Neural cell (in vitro differentiated cells): ENCODE measurements at regions not wholly inside any gene's neighbourhood (a gene's known extent, or its start where the extent isn't known, plus 50 kb on each side); places are given as distances from the start of the nearest gene placed in this dataset.

Experiments
- H2AFZ ChIP-seq: fragments of 200-600, 300-800 bp; sonication (generic), shearing (Covaris generic); 2 replicates; pipeline ENCODE4 v1.6.0; 2014; ENCODE audit warnings: low read depth, mild to moderate bottlenecking, antibody characterized with exemption, low read length, moderate library complexity
- H3F3A ChIP-seq: fragments of 200-600 bp; shearing (Covaris generic); 2 replicates; pipeline ENCODE4 v1.6.1; 2016; ENCODE audit warnings: mild to moderate bottlenecking, moderate library complexity, mixed read lengths, antibody characterized with exemption, low read length; ENCODE audit not compliant: insufficient read depth, poor library complexity, severe bottlenecking
- H3K27ac ChIP-seq: fragments of 200-600, 300-800 bp; sonication (generic), shearing (Covaris generic); 2 replicates; pipeline ENCODE4 v1.5.1; 2014; ENCODE audit warnings: mild to moderate bottlenecking, low read length, moderate library complexity
- H3K27me3 ChIP-seq: fragments of 300-800, 200-600 bp; sonication (generic), shearing (Covaris generic); 2 replicates; pipeline ENCODE4 v1.6.0; 2014; ENCODE audit warnings: mild to moderate bottlenecking, low read depth, low read length, moderate library complexity; ENCODE audit not compliant: insufficient read depth
- H3K36me3 ChIP-seq: fragments of 300-800, 200-600 bp; sonication (generic), shearing (Covaris generic); 2 replicates; pipeline ENCODE4 v1.5.1; 2014; ENCODE audit warnings: mild to moderate bottlenecking, antibody characterized with exemption, low read length, moderate library complexity; ENCODE audit not compliant: insufficient read depth
- H3K4me2 ChIP-seq: fragments of 300-800, 200-600 bp; sonication (generic), shearing (Covaris generic); 2 replicates; pipeline ENCODE4 v1.6.0; 2014; ENCODE audit warnings: mild to moderate bottlenecking, low read length
- H3K4me3 ChIP-seq: fragments of 300-800, 200-600 bp; sonication (generic), shearing (Covaris generic); 2 replicates; pipeline ENCODE4 v1.5.1; 2014; ENCODE audit warnings: mild to moderate bottlenecking, low read length, moderate library complexity
- H3K79me2 ChIP-seq: fragments of 200-600 bp; shearing (Covaris generic); replicated peaks from 2 replicates; pipeline ENCODE4 v1.6.0; 2014; ENCODE audit warnings: mild to moderate bottlenecking, low read length, moderate library complexity; ENCODE audit not compliant: insufficient read depth
- H3K9ac ChIP-seq: fragments of 300-800, 200-600 bp; sonication (generic), shearing (Covaris generic); 2 replicates; pipeline ENCODE4 v1.6.1; 2016; ENCODE audit warnings: mild to moderate bottlenecking, low read length, mixed read lengths
- H3K9me2 ChIP-seq: fragments of 200-600 bp; shearing (Covaris generic); 2 replicates; pipeline ENCODE4 v1.6.1; 2016; ENCODE audit warnings: mild to moderate bottlenecking, low read length, mixed read lengths; ENCODE audit not compliant: insufficient read depth
- H3K9me3 ChIP-seq: fragments of 200-600, 300-800 bp; sonication (generic), shearing (Covaris generic); 2 replicates; pipeline ENCODE4 v1.6.1; 2016; ENCODE audit warnings: mild to moderate bottlenecking, mixed run types, low read length, moderate library complexity, mixed read lengths
- H4K20me1 ChIP-seq: fragments of 200-600 bp; shearing (Covaris generic); 2 replicates; pipeline ENCODE4 v1.6.1; 2016; ENCODE audit warnings: mild to moderate bottlenecking, mixed run types; ENCODE audit not compliant: insufficient read depth
- CTCF ChIP-seq: fragments of 450-650 bp; IDR thresholded peaks from 2 replicates; pipeline ENCODE4 v1.5.1; 2014; ENCODE audit warnings: antibody characterized with exemption, mild to moderate bottlenecking, moderate library complexity; ENCODE audit not compliant: poor library complexity, severe bottlenecking
- EP300 ChIP-seq: fragments of 450-650 bp; conservative IDR thresholded peaks from 2 replicates; pipeline ENCODE4 v1.6.1; 2014; ENCODE audit warnings: antibody characterized with exemption, mild to moderate bottlenecking, moderate library complexity; ENCODE audit not compliant: poor library complexity, severe bottlenecking
- EZH2 ChIP-seq: fragments of 200-600, 300-800 bp; shearing (Covaris generic), sonication (generic); IDR thresholded peaks from 2 replicates; pipeline ENCODE4 v1.6.1; 2014; ENCODE audit warnings: antibody characterized with exemption, low read length, borderline replicate concordance, mild to moderate bottlenecking; ENCODE audit not compliant: insufficient read depth, poor library complexity, severe bottlenecking
- MXI1 ChIP-seq: fragments of 450-650 bp; conservative IDR thresholded peaks from 2 replicates; pipeline ENCODE4 v1.6.1; 2014; ENCODE audit warnings: antibody characterized with exemption, mild to moderate bottlenecking; ENCODE audit not compliant: poor library complexity, severe bottlenecking
- POLR2AphosphoS5 ChIP-seq: IDR thresholded peaks from 2 replicates; pipeline ENCODE4 v1.6.1; 2012
- RAD21 ChIP-seq: fragments of 450-650 bp; conservative IDR thresholded peaks from 2 replicates; pipeline ENCODE4 v1.6.1; 2014; ENCODE audit warnings: antibody characterized with exemption, mild to moderate bottlenecking, moderate library complexity
- REST ChIP-seq: IDR thresholded peaks from 2 replicates; pipeline ENCODE4 v1.6.1; 2012; ENCODE audit warnings: borderline replicate concordance
- SMC3 ChIP-seq: fragments of 450-650 bp; conservative IDR thresholded peaks from 2 replicates; pipeline ENCODE4 v1.6.1; 2014; ENCODE audit warnings: antibody characterized with exemption, mild to moderate bottlenecking, moderate library complexity; ENCODE audit not compliant: poor library complexity
- TAF1 ChIP-seq: IDR thresholded peaks from 2 replicates; pipeline ENCODE4 v1.6.1; 2012; ENCODE audit warnings: low read depth

GRCh38 chr2:149783284-149783683 is 195.7 kb upstream of the MMADHC start:
- Histone ChIP-seq H3K9ac (no peak overlapping the region), H2AFZ (no peak overlapping the region), H3K4me2 (no peak overlapping the region), H3K79me2 (no peaks in the 10 kb centered on the region), H3K4me3 (no peak overlapping the region), H3K36me3 (no peaks in the 10 kb centered on the region), H3K27me3 (no peaks in the 10 kb centered on the region), H3F3A (no peaks in the 10 kb centered on the region), H3K27ac (no peak overlapping the region), H3K9me3 (no peaks in the 10 kb centered on the region), H3K9me2 (no peaks in the 10 kb centered on the region), H4K20me1 (no peaks in the 10 kb centered on the region)
- TF ChIP-seq EZH2 (no peak), SMC3 (no peak), CTCF (no peak), MXI1 (no peak), RAD21 (no peak), EP300 (no peak), REST (no peak), POLR2AphosphoS5 (no peak), TAF1 (no peak)

- Histone ChIP-seq H3K79me2 (no peaks in the 10 kb centered on the region), H3K36me3 (no peaks in the 10 kb centered on the region), H3F3A (no peaks in the 10 kb centered on the region)
Observed at GRCh38 chr2:149782572-149782971, 195.0 kb upstream of the MMADHC start.

More at GRCh38 chr2:149782572-149782971, 195.0 kb upstream of the MMADHC start:
- Histone ChIP-seq H3K27ac (no peak overlapping the region), H3K4me2 (no peak overlapping the region), H4K20me1 (no peaks in the 10 kb centered on the region), H2AFZ (no peak overlapping the region), H3K4me3 (no peak overlapping the region), H3K9me3 (no peaks in the 10 kb centered on the region), H3K27me3 (no peaks in the 10 kb centered on the region), H3K9me2 (no peaks in the 10 kb centered on the region), H3K9ac (no peak overlapping the region)
- TF ChIP-seq REST (no peak), EZH2 (no peak), RAD21 (no peak), MXI1 (no peak), POLR2AphosphoS5 (no peak)
